ENCODE measurements at regions not wholly inside any gene's neighbourhood (a gene's known extent, or its start where the extent isn't known, plus 50 kb on each side); places are given as distances from the start of the nearest gene placed in this dataset.

GRCh38 chr2:6578416-6578815, 287.3 kb downstream of the CMPK2 start:
- H3K9me3 Mint-ChIP-seq = peaks cover 0 to 5% (median 0%) of the 10 kb centered on the region in 11 donors

GRCh38 chr2:6579281-6579680, 286.4 kb downstream of the CMPK2 start:
- CTCF ChIA-PET = no interaction called here
- Mint-ChIP-seq H3K27ac (no peak overlapping the region), H3K4me3 (no peak overlapping the region), H3K27me3 (peaks cover 0 to 20% (median 15%) of the 10 kb centered on the region in 5 donors), H3K4me1 (no peaks in the 10 kb centered on the region), H3K9me3 (peaks cover 0 to 5% (median 0%) of the 10 kb centered on the region in 11 donors), H3K36me3 (no peaks in the 10 kb centered on the region)
- H3K4me3 ChIP-seq (ENCODE audit: low read length) = no peak overlapping the region
- no peaks in the 10 kb centered on the region for H3K36me3 ChIP-seq (ENCODE audit: control insufficient read depth in 2 of 3, insufficient read depth in 3 of 3, low read length in 3 of 3)
- intact Hi-C loops (cut with micrococcal nuclease) = no loop called here
- H3K9me3 ChIP-seq (ENCODE audit: control insufficient read depth in 2 of 3, low read length in 3 of 3) = no peaks in the 10 kb centered on the region
- DNase-seq (no peak), ATAC-seq (no peak)
- H3K4me1 ChIP-seq (ENCODE audit: control insufficient read depth in 2 of 2, insufficient read depth in 2 of 2, low read length in 2 of 2) = no peaks in the 10 kb centered on the region
- POLR2A ChIA-PET = no interaction called here
- H3K27me3 ChIP-seq (ENCODE audit: control insufficient read depth in 2 of 2, insufficient read depth in 2 of 2, low read length in 2 of 2) = no peaks in the 10 kb centered on the region
- no peak overlapping the region for H3K27ac ChIP-seq (ENCODE audit: low read depth, low read length)

More at GRCh38 chr2:6578416-6578815, 287.3 kb downstream of the CMPK2 start:
- DNase-seq = no peak
- Histone ChIP-seq H3K4me3 (ENCODE audit: low read length) (no peak overlapping the region), H3K36me3 (ENCODE audit: control insufficient read depth in 2 of 3, insufficient read depth in 3 of 3, low read length in 3 of 3) (no peaks in the 10 kb centered on the region), H3K4me1 (ENCODE audit: control insufficient read depth in 2 of 2, insufficient read depth in 2 of 2, low read length in 2 of 2) (no peaks in the 10 kb centered on the region), H3K9me3 (ENCODE audit: control insufficient read depth in 2 of 3, low read length in 3 of 3) (no peaks in the 10 kb centered on the region), H3K27ac (ENCODE audit: low read depth, low read length) (no peak overlapping the region), H3K27me3 (ENCODE audit: control insufficient read depth in 2 of 2, insufficient read depth in 2 of 2, low read length in 2 of 2) (no peaks in the 10 kb centered on the region)
- H3K27me3 Mint-ChIP-seq = peaks cover 0 to 20% (median 15%) of the 10 kb centered on the region in 5 donors
- ChIA-PET POLR2A (no interaction called here), CTCF (no interaction called here)
- H3K27ac Mint-ChIP-seq = no peak overlapping the region
- H3K4me3 Mint-ChIP-seq = no peak overlapping the region
- no peaks in the 10 kb centered on the region for H3K36me3 Mint-ChIP-seq
- ATAC-seq = no peak
- H3K4me1 Mint-ChIP-seq = no peaks in the 10 kb centered on the region
- intact Hi-C loops (cut with micrococcal nuclease) = no loop called here

GRCh38 chr2:6580982-6581381, 284.7 kb downstream of the CMPK2 start:
- no peaks in the 10 kb centered on the region for H3K36me3 Mint-ChIP-seq
- no peaks in the 10 kb centered on the region for H3K9me3 ChIP-seq (ENCODE audit: control insufficient read depth in 2 of 3, low read length in 3 of 3)
- ChIA-PET POLR2A (no interaction called here), CTCF (no interaction called here)
- no peaks in the 10 kb centered on the region for H3K4me1 ChIP-seq (ENCODE audit: control insufficient read depth in 2 of 2, insufficient read depth in 2 of 2, low read length in 2 of 2)
- H3K27me3 ChIP-seq (ENCODE audit: control insufficient read depth in 2 of 2, insufficient read depth in 2 of 2, low read length in 2 of 2) = peaks cover 0 to 3% of the 10 kb centered on the region in 2 donors
- H3K4me3 Mint-ChIP-seq = no peak overlapping the region
- no peak overlapping the region for H3K27ac Mint-ChIP-seq
- peaks cover 0 to 8% (median 0%) of the 10 kb centered on the region in 11 donors for H3K9me3 Mint-ChIP-seq
- DNase-seq (no peak), ATAC-seq (no peak)
- H3K27me3 Mint-ChIP-seq = peaks cover 0 to 18% (median 15%) of the 10 kb centered on the region in 5 donors
- H3K4me1 Mint-ChIP-seq = no peaks in the 10 kb centered on the region
- no peaks in the 10 kb centered on the region for H3K36me3 ChIP-seq (ENCODE audit: control insufficient read depth in 2 of 3, insufficient read depth in 3 of 3, low read length in 3 of 3)
- H3K27ac ChIP-seq (ENCODE audit: low read depth, low read length) = no peak overlapping the region
- no peak overlapping the region for H3K4me3 ChIP-seq (ENCODE audit: low read length)
- intact Hi-C loops (cut with micrococcal nuclease) = no loop called here

GRCh38 chr2:6589150-6589549, 276.6 kb downstream of the CMPK2 start:
- ATAC-seq (no peak), DNase-seq (no peak)
- H3K4me3 Mint-ChIP-seq = no peak overlapping the region
- peaks cover 0 to 4% (median 0%) of the 10 kb centered on the region in 11 donors for H3K9me3 Mint-ChIP-seq
- H3K4me1 Mint-ChIP-seq = no peaks in the 10 kb centered on the region
- no peaks in the 10 kb centered on the region for H3K36me3 Mint-ChIP-seq
- CTCF ChIA-PET = no interaction called here
- no peak overlapping the region for H3K27ac ChIP-seq (ENCODE audit: low read depth, low read length)
- peaks cover 0 to 4% (median 0%) of the 10 kb centered on the region in 5 donors for H3K27me3 Mint-ChIP-seq
- no peaks in the 10 kb centered on the region for H3K4me1 ChIP-seq (ENCODE audit: control insufficient read depth in 2 of 2, insufficient read depth in 2 of 2, low read length in 2 of 2)
- intact Hi-C loops (cut with micrococcal nuclease) = no loop called here
- no peak overlapping the region for H3K4me3 ChIP-seq (ENCODE audit: low read length)
- H3K9me3 ChIP-seq (ENCODE audit: control insufficient read depth in 2 of 3, low read length in 3 of 3) = no peaks in the 10 kb centered on the region
- peaks cover 0 to 3% of the 10 kb centered on the region in 2 donors for H3K27me3 ChIP-seq (ENCODE audit: control insufficient read depth in 2 of 2, insufficient read depth in 2 of 2, low read length in 2 of 2)
- POLR2A ChIA-PET = no interaction called here
- no peak overlapping the region for H3K27ac Mint-ChIP-seq
- H3K36me3 ChIP-seq (ENCODE audit: control insufficient read depth in 2 of 3, insufficient read depth in 3 of 3, low read length in 3 of 3) = no peaks in the 10 kb centered on the region

- H3K36me3 ChIP-seq (ENCODE audit: control insufficient read depth in 2 of 3, insufficient read depth in 3 of 3, low read length in 3 of 3) = no peaks in the 10 kb centered on the region
- ChIA-PET POLR2A (no interaction called here), CTCF (no interaction called here)
- Mint-ChIP-seq H3K4me1 (no peaks in the 10 kb centered on the region), H3K4me3 (no peak overlapping the region), H3K27ac (no peak overlapping the region), H3K27me3 (peaks cover 0 to 11% (median 0%) of the 10 kb centered on the region in 5 donors), H3K9me3 (peaks cover 0 to 4% (median 0%) of the 10 kb centered on the region in 11 donors), H3K36me3 (no peaks in the 10 kb centered on the region)
- H3K4me3 ChIP-seq (ENCODE audit: low read length) = no peak overlapping the region
- no peak overlapping the region for H3K27ac ChIP-seq (ENCODE audit: low read depth, low read length)
- no peak for DNase-seq
- H3K27me3 ChIP-seq (ENCODE audit: control insufficient read depth in 2 of 2, insufficient read depth in 2 of 2, low read length in 2 of 2) = peaks cover 0 to 1% of the 10 kb centered on the region in 2 donors
- intact Hi-C loops (cut with micrococcal nuclease) = no loop called here
- ATAC-seq = no peak
- no peaks in the 10 kb centered on the region for H3K9me3 ChIP-seq (ENCODE audit: control insufficient read depth in 2 of 3, low read length in 3 of 3)
- no peaks in the 10 kb centered on the region for H3K4me1 ChIP-seq (ENCODE audit: control insufficient read depth in 2 of 2, insufficient read depth in 2 of 2, low read length in 2 of 2)
Measured at GRCh38 chr2:6590442-6590841, 275.3 kb downstream of the CMPK2 start.

GRCh38 chr2:6602471-6602870, 263.2 kb downstream of the CMPK2 start:
- H3K36me3 ChIP-seq (ENCODE audit: control insufficient read depth in 2 of 3, insufficient read depth in 3 of 3, low read length in 3 of 3) = no peaks in the 10 kb centered on the region
- intact Hi-C loops (cut with micrococcal nuclease) = no loop called here
- peaks cover 0 to 3% (median 0%) of the 10 kb centered on the region in 11 donors for H3K9me3 Mint-ChIP-seq
- H3K4me3 ChIP-seq (ENCODE audit: low read length) = no peak overlapping the region
- CTCF ChIA-PET = no interaction called here
- POLR2A ChIA-PET = no interaction called here
- H3K36me3 Mint-ChIP-seq = no peaks in the 10 kb centered on the region
- H3K27ac ChIP-seq (ENCODE audit: low read depth, low read length) = no peak overlapping the region
- no peak overlapping the region for H3K4me3 Mint-ChIP-seq
- H3K4me1 ChIP-seq (ENCODE audit: control insufficient read depth in 2 of 2, insufficient read depth in 2 of 2, low read length in 2 of 2) = no peaks in the 10 kb centered on the region
- H3K27ac Mint-ChIP-seq = no peak overlapping the region
- H3K4me1 Mint-ChIP-seq = no peaks in the 10 kb centered on the region
- DNase-seq = no peak
- ATAC-seq = no peak
- H3K27me3 Mint-ChIP-seq = peaks cover 0 to 9% (median under 1%) of the 10 kb centered on the region in 5 donors
- no peaks in the 10 kb centered on the region for H3K9me3 ChIP-seq (ENCODE audit: control insufficient read depth in 2 of 3, low read length in 3 of 3)
- H3K27me3 ChIP-seq (ENCODE audit: control insufficient read depth in 2 of 2, insufficient read depth in 2 of 2, low read length in 2 of 2) = no peaks in the 10 kb centered on the region

GRCh38 chr2:6605836-6606505, 259.7 kb downstream of the CMPK2 start:
- Histone ChIP-seq H3K9me3 (ENCODE audit: control insufficient read depth in 2 of 3, low read length in 3 of 3) (no peaks in the 10 kb centered on the region), H3K4me1 (ENCODE audit: control insufficient read depth in 2 of 2, insufficient read depth in 2 of 2, low read length in 2 of 2) (no peaks in the 10 kb centered on the region), H3K27me3 (ENCODE audit: control insufficient read depth in 2 of 2, insufficient read depth in 2 of 2, low read length in 2 of 2) (no peaks in the 10 kb centered on the region), H3K36me3 (ENCODE audit: control insufficient read depth in 2 of 3, insufficient read depth in 3 of 3, low read length in 3 of 3) (no peaks in the 10 kb centered on the region), H3K4me3 (ENCODE audit: low read length) (no peak overlapping the region), H3K27ac (ENCODE audit: low read depth, low read length) (no peak overlapping the region)
- intact Hi-C loops (cut with micrococcal nuclease) = no loop called here
- H3K4me1 Mint-ChIP-seq = no peaks in the 10 kb centered on the region
- H3K36me3 Mint-ChIP-seq = no peaks in the 10 kb centered on the region
- peaks cover 0 to 9% (median 2%) of the 10 kb centered on the region in 5 donors for H3K27me3 Mint-ChIP-seq
- POLR2A ChIA-PET = no interaction called here
- CTCF ChIA-PET = no interaction called here
- no peak for DNase-seq
- ATAC-seq = no peak
- no peak overlapping the region for H3K27ac Mint-ChIP-seq
- H3K9me3 Mint-ChIP-seq = peaks cover 0 to 9% (median 3%) of the 10 kb centered on the region in 11 donors
- H3K4me3 Mint-ChIP-seq = no peak overlapping the region
